ENCODE measurements at regions not wholly inside any gene's neighbourhood (a gene's known extent, or its start where the extent isn't known, plus 50 kb on each side); places are given as distances from the start of the nearest gene placed in this dataset.

- no peak for DNase-seq
- H3K9me3 ChIP-seq = peaks cover 0 to 3% of the 10 kb centered on the region in 2 donors
- H3K4me1 ChIP-seq = no peaks in the 10 kb centered on the region
- H3K27me3 ChIP-seq = no peaks in the 10 kb centered on the region
- H3K4me3 ChIP-seq = no peak overlapping the region
- H3K27ac ChIP-seq = no peak overlapping the region
- H3K36me3 ChIP-seq = no peaks in the 10 kb centered on the region
- no peak for TF ChIP-seq POLR2A (IDR thresholded peaks at IDR 0.05)
- TF ChIP-seq, protein P1, sequence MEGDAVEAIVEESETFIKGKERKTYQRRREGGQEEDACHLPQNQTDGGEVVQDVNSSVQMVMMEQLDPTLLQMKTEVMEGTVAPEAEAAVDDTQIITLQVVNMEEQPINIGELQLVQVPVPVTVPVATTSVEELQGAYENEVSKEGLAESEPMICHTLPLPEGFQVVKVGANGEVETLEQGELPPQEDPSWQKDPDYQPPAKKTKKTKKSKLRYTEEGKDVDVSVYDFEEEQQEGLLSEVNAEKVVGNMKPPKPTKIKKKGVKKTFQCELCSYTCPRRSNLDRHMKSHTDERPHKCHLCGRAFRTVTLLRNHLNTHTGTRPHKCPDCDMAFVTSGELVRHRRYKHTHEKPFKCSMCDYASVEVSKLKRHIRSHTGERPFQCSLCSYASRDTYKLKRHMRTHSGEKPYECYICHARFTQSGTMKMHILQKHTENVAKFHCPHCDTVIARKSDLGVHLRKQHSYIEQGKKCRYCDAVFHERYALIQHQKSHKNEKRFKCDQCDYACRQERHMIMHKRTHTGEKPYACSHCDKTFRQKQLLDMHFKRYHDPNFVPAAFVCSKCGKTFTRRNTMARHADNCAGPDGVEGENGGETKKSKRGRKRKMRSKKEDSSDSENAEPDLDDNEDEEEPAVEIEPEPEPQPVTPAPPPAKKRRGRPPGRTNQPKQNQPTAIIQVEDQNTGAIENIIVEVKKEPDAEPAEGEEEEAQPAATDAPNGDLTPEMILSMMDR (IDR thresholded peaks at IDR 0.05) = no peak
- intact Hi-C loops (cut with DNase I; ENCODE audit: low total_unique reads) = no loop called here
These were observed 576.6 kb upstream of the KCND2 start for GRCh38 chr7:119696336-119696735.

DNA sequence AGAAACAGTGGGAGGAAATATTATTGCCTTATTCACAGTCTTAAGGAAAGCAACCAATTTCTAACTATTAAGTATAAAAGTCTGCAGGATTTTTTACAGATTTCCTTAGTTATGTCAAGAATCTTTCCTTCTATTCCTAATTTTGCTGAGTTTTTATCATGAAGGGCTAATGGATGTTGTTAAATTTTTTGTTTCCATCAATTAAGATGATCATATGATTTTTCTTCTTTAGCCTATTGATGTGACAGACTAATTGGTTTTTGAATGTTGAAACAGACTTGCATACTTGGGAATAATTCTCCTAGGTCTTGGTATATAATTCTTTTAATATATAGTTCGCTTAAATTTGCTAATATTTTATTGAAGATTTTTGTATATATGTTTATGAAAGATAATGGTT, 569.1 kb upstream of the KCND2 start:
- no peaks in the 10 kb centered on the region for H3K36me3 ChIP-seq
- no peak for DNase-seq
- no peaks in the 10 kb centered on the region for H3K27me3 ChIP-seq
- no peaks in the 10 kb centered on the region for H3K4me1 ChIP-seq
- no peaks in the 10 kb centered on the region for H3K9me3 ChIP-seq
- intact Hi-C loops (cut with DNase I; ENCODE audit: low total_unique reads) = no loop called here
- TF ChIP-seq POLR2A (IDR thresholded peaks at IDR 0.05) = no peak
- TF ChIP-seq, protein P1 (IDR thresholded peaks at IDR 0.05) = no peak
- no peak overlapping the region for H3K27ac ChIP-seq
- no peak overlapping the region for H3K4me3 ChIP-seq

DNA sequence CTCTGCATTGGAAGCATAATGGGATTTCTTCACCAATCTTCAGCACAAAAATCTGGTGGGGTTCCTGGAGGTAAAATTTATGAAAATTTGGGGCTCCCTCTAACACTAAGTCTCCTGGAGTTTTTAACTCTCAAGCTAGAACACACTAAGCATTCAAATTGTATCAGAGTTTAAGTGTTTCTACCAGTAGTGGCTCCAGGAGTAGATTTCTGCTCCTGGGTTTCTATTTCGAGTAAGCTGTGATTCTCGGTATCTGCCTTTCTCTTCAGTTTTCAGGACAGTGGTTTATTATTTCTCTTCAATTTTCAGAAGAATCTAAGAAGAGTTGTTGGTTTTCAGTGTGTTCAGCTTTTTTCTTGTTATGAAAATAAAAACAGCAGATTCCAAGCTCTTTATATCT, 566.4 kb upstream of the KCND2 start:
- Histone ChIP-seq H3K4me3 (no peak overlapping the region), H3K36me3 (no peaks in the 10 kb centered on the region), H3K27ac (no peak overlapping the region), H3K4me1 (no peaks in the 10 kb centered on the region), H3K9me3 (no peaks in the 10 kb centered on the region), H3K27me3 (no peaks in the 10 kb centered on the region)
- TF ChIP-seq, protein P1 (IDR thresholded peaks at IDR 0.05) = no peak
- TF ChIP-seq POLR2A (IDR thresholded peaks at IDR 0.05) = no peak
- intact Hi-C loops (cut with DNase I; ENCODE audit: low total_unique reads) = no loop called here
- no peak for DNase-seq

DNA sequence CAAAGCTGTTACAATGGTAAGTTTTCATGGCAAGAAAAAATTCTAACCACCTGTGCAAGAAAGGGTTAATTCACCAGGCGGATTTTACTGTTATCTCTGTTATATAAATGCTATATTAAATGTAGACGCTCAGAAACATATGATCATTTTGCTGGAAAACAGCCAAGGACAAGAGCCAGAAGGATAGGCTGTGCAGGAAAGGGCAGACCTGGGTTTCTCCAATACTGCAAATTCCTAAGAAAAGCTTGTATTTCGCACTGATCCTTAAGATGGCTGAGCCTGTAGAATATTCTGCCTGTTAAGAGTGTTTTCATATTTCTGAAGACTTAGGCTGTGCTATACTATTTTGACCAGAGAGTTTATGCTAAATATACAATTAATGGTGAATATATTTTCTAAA, 564.1 kb upstream of the KCND2 start:
- DNase-seq = no peak
- H3K9me3 ChIP-seq = no peaks in the 10 kb centered on the region
- no peak overlapping the region for H3K27ac ChIP-seq
- intact Hi-C loops (cut with DNase I; ENCODE audit: low total_unique reads) = no loop called here
- H3K36me3 ChIP-seq = no peaks in the 10 kb centered on the region
- no peak overlapping the region for H3K4me3 ChIP-seq
- H3K27me3 ChIP-seq = no peaks in the 10 kb centered on the region
- no peak for TF ChIP-seq POLR2A (IDR thresholded peaks at IDR 0.05)
- TF ChIP-seq, protein P1 (IDR thresholded peaks at IDR 0.05) = no peak
- no peaks in the 10 kb centered on the region for H3K4me1 ChIP-seq

GRCh38 chr7:119711104-119711503, 561.9 kb upstream of the KCND2 start:
- DNase-seq = no peak
- no peak overlapping the region for H3K27ac ChIP-seq
- H3K4me3 ChIP-seq = no peak overlapping the region
- no peaks in the 10 kb centered on the region for H3K27me3 ChIP-seq
- no peaks in the 10 kb centered on the region for H3K9me3 ChIP-seq
- TF ChIP-seq, protein P1 (IDR thresholded peaks at IDR 0.05) = no peak
- no peaks in the 10 kb centered on the region for H3K36me3 ChIP-seq
- no peaks in the 10 kb centered on the region for H3K4me1 ChIP-seq
- intact Hi-C loops (cut with DNase I; ENCODE audit: low total_unique reads) = no loop called here
